Mesenchymal stem cell (in vitro differentiated cells and primary cell): ENCODE measurements at regions not wholly inside any gene's neighbourhood (a gene's known extent, or its start where the extent isn't known, plus 50 kb on each side); places are given as distances from the start of the nearest gene placed in this dataset.

ENCODE experiments used
- DNase-seq: peaks from one replicate; pipeline ENCODE4 v3.0.0-alpha.2; 2013
- H2AFZ ChIP-seq: one replicate; pipeline ENCODE4 v1.6.1; 2013; ENCODE audit warnings: low read depth, mild to moderate bottlenecking, control low read depth, inconsistent platforms, low read length, moderate library complexity
- H2AK5ac ChIP-seq: 2 replicates; pipeline ENCODE4 v1.6.1; 2013; ENCODE audit warnings: low read length, moderate library complexity, mild to moderate bottlenecking, inconsistent platforms; ENCODE audit not compliant: severe bottlenecking
- H2BK120ac ChIP-seq: one replicate; pipeline ENCODE4 v1.6.1; 2013; ENCODE audit warnings: low read depth, mild to moderate bottlenecking, inconsistent platforms, low read length, moderate library complexity
- H2BK12ac ChIP-seq, 2 experiments: one replicate each; pipeline ENCODE4 v1.6.1; 2013; ENCODE audit warnings: inconsistent platforms in 2 of 2, low read length in 2 of 2, mild to moderate bottlenecking in 2 of 2, moderate library complexity in 2 of 2, control low read depth in 1 of 2
- H2BK15ac ChIP-seq: one replicate; pipeline ENCODE4 v1.6.1; 2013; ENCODE audit warnings: mild to moderate bottlenecking, low read depth, inconsistent platforms; ENCODE audit not compliant: poor library complexity, severe bottlenecking
- H2BK5ac ChIP-seq: 2 replicates; pipeline ENCODE4 v1.6.1; 2013; ENCODE audit warnings: low read depth, mild to moderate bottlenecking, low read length, control low read depth, inconsistent platforms; ENCODE audit not compliant: poor library complexity, severe bottlenecking
- H3K14ac ChIP-seq, 2 experiments: one replicate each; pipeline ENCODE4 v1.6.1; 2013; ENCODE audit warnings: inconsistent platforms in 2 of 2, low read length in 2 of 2, control low read depth in 1 of 2, mild to moderate bottlenecking in 1 of 2, moderate library complexity in 1 of 2
- H3K18ac ChIP-seq, 2 experiments: one replicate each; pipeline ENCODE4 v1.6.1; 2013; ENCODE audit warnings: inconsistent platforms in 2 of 2, low read length in 2 of 2, control low read depth in 1 of 2, low read depth in 1 of 2, mild to moderate bottlenecking in 1 of 2
- H3K23ac ChIP-seq, 2 experiments: one replicate each; pipeline ENCODE4 v1.6.1; 2013; ENCODE audit warnings: inconsistent platforms in 2 of 2, low read length in 2 of 2, mild to moderate bottlenecking in 2 of 2, moderate library complexity in 2 of 2, control low read depth in 1 of 2
- H3K27ac ChIP-seq: 2 replicates; pipeline ENCODE4 v1.5.1; 2013; ENCODE audit warnings: mild to moderate bottlenecking, moderate library complexity, low read length, control low read depth, inconsistent platforms; ENCODE audit not compliant: poor library complexity, severe bottlenecking
- H3K27me3 ChIP-seq, 2 experiments: 2 replicates each; pipeline versions ENCODE4 v1.6.1 to v1.7.0; 2013; ENCODE audit warnings: low read length in 2 of 2, mild to moderate bottlenecking in 2 of 2, moderate library complexity in 2 of 2, control low read depth in 1 of 2, inconsistent platforms in 1 of 2; ENCODE audit not compliant: control insufficient read depth in 1 of 2, insufficient read depth in 1 of 2
- H3K36me3 ChIP-seq, 2 experiments: 2 replicates each; pipeline versions ENCODE4 v1.6.1 to v1.7.0; 2013; ENCODE audit warnings: low read length in 2 of 2, control low read depth in 1 of 2, inconsistent platforms in 1 of 2, low read depth in 1 of 2, mild to moderate bottlenecking in 1 of 2; ENCODE audit not compliant: insufficient read depth in 2 of 2, control insufficient read depth in 1 of 2
- H3K4ac ChIP-seq, 2 experiments: one replicate each; pipeline ENCODE4 v1.6.1; 2013; ENCODE audit warnings: inconsistent platforms in 2 of 2, low read length in 2 of 2, mild to moderate bottlenecking in 2 of 2, moderate library complexity in 2 of 2, control low read depth in 1 of 2, low read depth in 1 of 2
- H3K4me1 ChIP-seq: 2 replicates; pipeline ENCODE4 v1.6.1; 2013; ENCODE audit warnings: low read depth, low read length, control low read depth; ENCODE audit not compliant: control insufficient read depth, insufficient read depth
- H3K4me2 ChIP-seq: 2 replicates; pipeline ENCODE4 v1.6.1; 2013; ENCODE audit warnings: low read length, mild to moderate bottlenecking, inconsistent platforms; ENCODE audit not compliant: poor library complexity, severe bottlenecking
- H3K4me3 ChIP-seq, 2 experiments: 2 replicates each; pipeline versions ENCODE4 v1.5.1 to v1.7.0; 2013; ENCODE audit warnings: low read length in 2 of 2, mild to moderate bottlenecking in 2 of 2, control low read depth in 1 of 2, low read depth in 1 of 2; ENCODE audit not compliant: insufficient read depth in 1 of 2
- H3K79me1 ChIP-seq: replicated peaks from 2 replicates; pipeline ENCODE4 v1.6.1; 2013; ENCODE audit warnings: mild to moderate bottlenecking, control low read depth, low read length, inconsistent platforms; ENCODE audit not compliant: poor library complexity, severe bottlenecking
- H3K9ac ChIP-seq: 2 replicates; pipeline ENCODE4 v1.7.0; 2013; ENCODE audit warnings: mild to moderate bottlenecking, low read length, moderate library complexity
- H3K9me3 ChIP-seq: 2 replicates; pipeline ENCODE4 v1.7.0; 2013; ENCODE audit warnings: mild to moderate bottlenecking, low read length; ENCODE audit not compliant: control insufficient read depth
- H4K8ac ChIP-seq: one replicate; pipeline ENCODE4 v1.6.1; 2013; ENCODE audit warnings: inconsistent platforms, mild to moderate bottlenecking, low read length, moderate library complexity
- H4K91ac ChIP-seq: one replicate; pipeline ENCODE4 v1.6.1; 2013; ENCODE audit warnings: mild to moderate bottlenecking, low read length, inconsistent platforms
- WGBS: methylation state at CpG from one replicate; pipeline ENCODE4 v1.1.7; 2013; ENCODE audit warnings: mixed read lengths; 5-methylcytosine and 5-hydroxymethylcytosine counted together

DNA sequence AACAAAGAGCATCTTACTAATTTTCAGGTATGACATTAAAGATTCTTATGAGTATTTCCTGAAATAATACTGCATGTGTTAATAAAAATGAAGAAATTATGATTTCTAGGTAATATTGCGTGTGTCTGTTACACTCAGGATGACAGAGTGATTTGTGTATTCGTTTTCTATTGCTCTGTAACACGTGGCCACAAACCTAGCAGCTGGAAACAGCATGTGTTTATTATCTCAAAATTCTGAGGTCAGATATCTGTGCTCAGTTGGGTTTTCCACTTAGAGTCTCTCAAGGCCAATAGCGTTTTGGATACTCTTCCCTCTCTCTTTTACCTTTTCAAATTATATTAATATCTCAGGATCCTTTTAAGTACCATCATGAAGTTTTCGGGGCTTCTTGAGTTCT lies 667.9 kb upstream of the CDH7 start:
- Histone ChIP-seq H2BK5ac (no peak overlapping the region), H3K36me3 (no peaks in the 10 kb centered on the region), H2AK5ac (no peak overlapping the region), H3K14ac (no peak overlapping the region), H3K27ac (no peak overlapping the region), H3K9me3 (no peaks in the 10 kb centered on the region), H3K4me1 (no peaks in the 10 kb centered on the region), H3K9ac (no peak overlapping the region), H3K4me3 (no peak overlapping the region), H3K4me2 (no peak overlapping the region), H2BK12ac (no peak overlapping the region), H3K18ac (no peak overlapping the region), H4K91ac (no peak overlapping the region), H3K27me3 (no peaks in the 10 kb centered on the region), H2BK120ac (no peak overlapping the region), H2AFZ (no peak overlapping the region), H4K8ac (no peak overlapping the region), H3K79me1 (no peaks in the 10 kb centered on the region), H3K4ac (no peak overlapping the region), H3K23ac (no peak overlapping the region), H2BK15ac (no peak overlapping the region)
- WGBS, result 57% methylated on average over 3 of the region's 5 CpGs
- no peak for DNase-seq

DNA sequence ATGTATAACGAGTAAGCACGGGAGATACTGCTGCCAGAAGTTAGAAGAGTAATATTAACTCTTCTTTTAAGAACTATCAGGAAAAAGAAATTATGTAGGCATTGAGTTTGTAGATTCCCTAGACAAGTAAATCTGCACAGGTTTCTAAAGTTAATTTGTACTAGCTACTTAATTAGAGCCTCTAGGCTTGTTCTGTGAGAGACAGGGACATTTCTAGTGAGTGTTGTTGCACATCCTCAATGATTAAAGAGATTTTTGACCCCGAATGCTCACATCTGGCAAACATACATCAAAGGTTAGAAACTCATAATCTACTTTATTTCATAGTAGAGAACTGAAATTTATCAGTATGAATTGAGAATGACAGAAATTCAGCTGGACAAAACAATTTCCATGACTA lies 669.0 kb upstream of the CDH7 start:
- no peak for DNase-seq
- Histone ChIP-seq H3K9ac (no peak overlapping the region), H2BK120ac (no peak overlapping the region), H3K4me3 (no peak overlapping the region), H3K14ac (no peak overlapping the region), H3K27me3 (no peaks in the 10 kb centered on the region), H3K9me3 (no peaks in the 10 kb centered on the region), H4K8ac (no peak overlapping the region), H4K91ac (no peak overlapping the region), H3K79me1 (no peaks in the 10 kb centered on the region), H3K23ac (no peak overlapping the region), H3K4me1 (no peaks in the 10 kb centered on the region), H3K27ac (no peak overlapping the region), H2BK15ac (no peak overlapping the region), H3K4me2 (no peak overlapping the region), H2BK5ac (no peak overlapping the region), H3K4ac (no peak overlapping the region), H2AK5ac (no peak overlapping the region), H2AFZ (no peak overlapping the region), H3K18ac (no peak overlapping the region), H3K36me3 (no peaks in the 10 kb centered on the region), H2BK12ac (no peak overlapping the region)
- 90% methylated on average over 2 of the region's 3 CpGs for WGBS

DNA sequence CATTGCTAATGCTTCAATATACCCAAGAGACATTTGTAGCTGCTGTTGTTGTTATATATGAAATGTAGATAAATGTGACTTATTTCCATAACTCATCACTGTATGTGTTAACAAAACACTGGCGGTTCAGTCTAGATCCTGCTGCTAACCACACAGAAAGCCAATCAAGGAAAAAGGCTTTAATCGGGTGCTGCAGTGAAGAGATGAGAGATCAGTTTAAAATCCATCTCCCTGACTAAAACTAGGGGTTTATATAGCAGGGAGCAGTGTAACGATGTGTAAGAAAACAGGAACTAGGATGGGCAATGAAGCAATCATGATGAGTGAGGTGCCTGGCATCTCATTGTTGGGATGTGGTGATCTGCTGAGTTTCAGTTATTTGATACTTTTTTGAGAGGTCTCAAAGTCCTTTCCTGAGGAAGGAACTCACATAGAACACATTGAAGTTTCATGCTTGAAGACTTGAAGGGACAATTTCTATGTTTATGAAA lies 677.7 kb upstream of the CDH7 start:
- no peak overlapping the region for H2BK15ac ChIP-seq
- 82% methylated on average over 2 of the region's 3 CpGs for WGBS
- H2AK5ac ChIP-seq, result no peak overlapping the region
- no peaks in the 10 kb centered on the region for H3K36me3 ChIP-seq
- no peak overlapping the region for H3K4me3 ChIP-seq
- H3K4ac ChIP-seq, result no peak overlapping the region
- H3K27ac ChIP-seq, result no peak overlapping the region
- H3K9me3 ChIP-seq, result no peaks in the 10 kb centered on the region
- DNase-seq, result no peak
- no peak overlapping the region for H4K91ac ChIP-seq
- no peak overlapping the region for H3K9ac ChIP-seq
- H2AFZ ChIP-seq, result no peak overlapping the region
- no peak overlapping the region for H2BK5ac ChIP-seq
- no peak overlapping the region for H3K4me2 ChIP-seq
- H2BK120ac ChIP-seq, result no peak overlapping the region
- H4K8ac ChIP-seq, result no peak overlapping the region
- no peak overlapping the region for H2BK12ac ChIP-seq
- H3K79me1 ChIP-seq, result no peaks in the 10 kb centered on the region
- no peaks in the 10 kb centered on the region for H3K4me1 ChIP-seq
- no peak overlapping the region for H3K14ac ChIP-seq
- no peaks in the 10 kb centered on the region for H3K27me3 ChIP-seq
- H3K18ac ChIP-seq, result no peak overlapping the region
- no peak overlapping the region for H3K23ac ChIP-seq

DNA sequence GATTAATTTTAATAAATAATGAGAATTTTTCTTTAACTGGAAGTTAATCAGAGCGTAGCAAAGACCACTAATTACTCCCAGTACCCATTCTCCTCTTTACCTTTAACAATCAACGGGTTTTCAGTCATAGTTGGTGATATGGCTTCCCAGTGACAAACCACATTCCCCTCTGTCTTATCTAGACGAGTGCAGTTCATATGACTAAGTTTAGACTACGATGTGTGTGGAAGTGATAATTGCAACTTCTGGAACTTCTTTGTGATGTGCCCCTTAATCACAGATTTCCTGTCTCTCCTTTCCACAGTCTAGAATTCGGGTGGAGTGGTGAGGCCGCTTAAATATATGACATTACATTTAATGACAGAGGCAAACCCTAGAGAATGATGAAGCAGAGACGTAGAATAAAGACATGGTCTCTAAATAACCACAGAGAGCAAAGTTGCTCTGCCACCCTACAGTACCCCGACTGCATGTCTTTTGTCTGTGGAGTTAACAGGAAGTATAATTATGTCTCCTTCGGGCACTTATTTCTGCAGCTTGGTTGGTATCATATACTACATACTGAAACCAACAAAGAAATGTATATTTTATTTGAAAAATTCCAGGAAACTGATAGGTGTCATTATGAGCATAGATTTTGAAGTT lies 693.3 kb upstream of the CDH7 start:
- Histone ChIP-seq H2AFZ (no peak overlapping the region), H3K9ac (no peak overlapping the region), H2BK120ac (no peak overlapping the region), H3K18ac (peak overlapping the region in 1 of 2 experiments; percentile 33), H3K14ac (no peak overlapping the region), H3K4me3 (no peak overlapping the region), H4K91ac (no peak overlapping the region), H3K9me3 (no peaks in the 10 kb centered on the region), H3K36me3 (no peaks in the 10 kb centered on the region), H3K4me2 (no peak overlapping the region), H3K4me1 (no peaks in the 10 kb centered on the region), H3K27ac (no peak overlapping the region), H2BK15ac (no peak overlapping the region), H4K8ac (no peak overlapping the region), H2BK12ac (no peak overlapping the region), H2BK5ac (no peak overlapping the region), H3K27me3 (no peaks in the 10 kb centered on the region), H3K23ac (no peak overlapping the region), H3K4ac (no peak overlapping the region), H3K79me1 (no peaks in the 10 kb centered on the region), H2AK5ac (no peak overlapping the region)
- 19% methylated on average over 3 of the region's 9 CpGs for WGBS
- DNase-seq, result peak; percentile 10
